Heart left ventricle (tissue), 13 donors: ENCODE measurements at regions not wholly inside any gene's neighbourhood (a gene's known extent, or its start where the extent isn't known, plus 50 kb on each side); places are given as distances from the start of the nearest gene placed in this dataset.

Source experiments
- CTCF ChIP-seq, 12 donors: fragments of 200-600 bp; sonication (generic) in 4 of 12; IDR thresholded peaks; one replicate each; pipeline versions ENCODE4 v1.5.0 to v1.8.0; 2018 to 2022; ENCODE audit warnings: antibody characterized with exemption in 12 of 12, mild to moderate bottlenecking in 5 of 12
- POLR2A ChIP-seq, 2 donors: fragments of 450-650 bp; IDR thresholded peaks; one replicate each; pipeline ENCODE4 v1.6.1; 2017; ENCODE audit warnings: antibody characterized with exemption in 2 of 2, mild to moderate bottlenecking in 2 of 2, moderate library complexity in 2 of 2
- donor health status: ischemic (EF 13 %, LVEDD 7.1; RV severe dilation, severe dysfunction).
- donor health status: DM: no; HTN: yes; CAD: no.
- donor health status: DM: no; HTN: no; CAD: no.
- donor health status: ischemic (EF 25% LVEDD 6.9; RV normal size, moderate dysfunction).
- donor health status: ischemic (EF 25% LVEDD 5.7; RV mildly dilated, moderate dysfunction).
- donor health status: ischemic (EF 35%, LVEDD 5.7; RV mildly dilated, moderate dysfunction).
- donor health status: nonischemic (EF 11% LVEDD 7.7; RV severe dilation, severe dysfunction).
- donor health status: DM: yes; HTN: yes; CAD: no.
- donor health status: PGD.
- donor health status: ischemic (EF 29% LVEDD 5.4; RV normal size, mild dysfunction).
- donor health status: nonischemic (EF 23%, LVEDD 6.1; RV moderate dilation, normal function).

DNA sequence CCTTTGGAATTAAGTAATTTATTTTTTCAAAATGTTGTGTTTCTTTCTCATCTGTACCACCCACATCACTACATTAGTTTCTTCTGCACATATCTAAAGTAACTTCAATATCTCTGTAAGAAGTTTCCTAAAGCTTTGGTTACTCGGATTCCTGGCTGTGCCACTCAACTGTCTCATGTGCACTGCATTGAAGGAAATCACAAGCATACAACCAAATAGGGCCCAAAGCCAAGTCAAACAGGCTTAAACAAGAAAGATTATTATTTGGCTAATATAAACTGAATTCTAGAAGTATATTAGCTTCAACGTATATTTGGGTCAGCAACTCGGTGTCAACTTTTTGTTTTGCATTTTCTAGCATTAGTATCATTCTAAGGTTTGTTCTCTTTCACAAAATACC, 1647.6 kb upstream of the SPRY2 start:
- TF ChIP-seq CTCF (IDR thresholded peaks at IDR 0.05) (no peak), POLR2A (IDR thresholded peaks at IDR 0.05) (no peak)
